AG09319 (cell line): ENCODE measurements at regions not wholly inside any gene's neighbourhood (a gene's known extent, or its start where the extent isn't known, plus 50 kb on each side); places are given as distances from the start of the nearest gene placed in this dataset.

Source experiments
- DNase-seq: peaks from one replicate; pipeline ENCODE4 v3.0.0-alpha.2; 2010; ENCODE audit warnings: low read depth; ENCODE audit errors: extremely low read depth
- CTCF ChIP-seq: IDR thresholded peaks from 2 replicates; pipeline ENCODE4 v1.5.1; 2011; ENCODE audit warnings: low read depth, mild to moderate bottlenecking, inconsistent platforms, low read length, moderate library complexity

- DNase-seq = no peak
- no peak for TF ChIP-seq CTCF
Observed at GRCh38 chr19:31138077-31138476, 211.2 kb downstream of the TSHZ3 start.

GRCh38 chr19:31135841-31136240 is 213.4 kb downstream of the TSHZ3 start:
- DNase-seq = no peak
- TF ChIP-seq CTCF = no peak

- no peak for TF ChIP-seq CTCF
- DNase-seq = no peak
Observed at GRCh38 chr19:31132753-31133110, 216.5 kb downstream of the TSHZ3 start.

- no peak for TF ChIP-seq CTCF
- DNase-seq = no peak
Observed at GRCh38 chr19:31128291-31128690, 220.9 kb downstream of the TSHZ3 start.

- TF ChIP-seq CTCF = no peak
- DNase-seq = peak; percentile 68
Observed at GRCh38 chr19:31127134-31127967, 221.9 kb downstream of the TSHZ3 start.

GRCh38 chr19:31126236-31126635 is 223.0 kb downstream of the TSHZ3 start:
- no peak for DNase-seq
- no peak for TF ChIP-seq CTCF

GRCh38 chr19:31125071-31125470 is 224.2 kb downstream of the TSHZ3 start:
- no peak for TF ChIP-seq CTCF
- no peak for DNase-seq
